GM18858 (cell line): ENCODE measurements at regions not wholly inside any gene's neighbourhood (a gene's known extent, or its start where the extent isn't known, plus 50 kb on each side); places are given as distances from the start of the nearest gene placed in this dataset.
"Not testable (repeated sequence)": the region's sequence is repeated elsewhere in the genome, so short reads cannot be mapped to it uniquely, and the experiment has no call there.

ENCODE experiments used
- ATAC-seq: cut with Tn5 transposase; IDR thresholded peaks from one replicate; pipeline ENCODE4 v1.9.1; 2021; ENCODE audit not compliant: unreplicated experiment

DNA sequence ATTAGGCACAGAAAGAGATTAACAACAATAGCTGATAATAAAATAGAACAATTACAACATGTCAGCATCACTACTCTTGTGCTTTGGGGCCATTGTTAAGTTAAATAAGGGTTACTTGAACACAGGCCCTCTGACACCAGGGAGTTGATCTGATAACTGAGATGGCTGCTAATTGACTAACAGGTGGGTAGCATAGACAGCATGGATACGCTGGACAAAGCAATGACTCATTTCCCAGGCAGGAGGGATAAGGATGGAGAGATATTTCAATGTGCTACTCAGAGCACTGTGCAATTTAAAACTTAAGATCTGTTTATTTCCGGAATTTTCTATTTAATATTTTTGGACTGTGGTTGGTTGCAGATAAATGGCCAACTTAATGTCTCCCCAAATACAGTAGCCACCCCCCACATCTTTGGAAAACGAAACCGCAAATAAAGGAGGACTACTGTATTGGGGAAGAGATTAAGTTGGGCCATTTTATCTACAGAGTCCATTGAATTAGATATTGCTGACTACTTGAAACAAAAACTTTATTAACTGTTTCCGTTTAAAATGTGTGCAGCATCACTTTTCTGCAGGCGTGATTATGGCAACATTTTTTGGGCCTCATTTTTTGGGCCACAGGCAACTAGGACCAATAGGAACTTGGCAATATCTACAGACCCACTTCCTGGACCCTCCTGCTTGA lies 200.6 kb upstream of the KLF3 start:
- no peak for ATAC-seq

DNA sequence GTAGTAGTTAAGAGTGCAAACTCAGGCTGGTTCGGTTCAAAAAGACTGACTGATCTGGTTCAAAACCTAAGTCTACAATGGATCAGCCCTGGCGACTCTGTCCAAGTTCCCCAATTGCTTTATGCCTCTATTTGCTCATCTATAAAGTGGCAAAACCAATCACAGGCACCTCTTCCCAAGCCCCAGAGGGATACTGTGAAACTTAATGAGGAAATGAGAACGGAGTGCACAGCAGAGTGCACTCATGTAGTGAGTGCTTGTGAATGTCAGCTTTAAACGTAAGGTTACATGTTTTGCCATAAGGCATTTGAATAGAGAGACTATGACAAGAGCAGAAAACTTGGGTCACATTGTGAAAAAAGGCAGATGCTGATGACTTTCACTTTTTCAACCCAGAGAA lies 199.7 kb upstream of the KLF3 start:
- no peak for ATAC-seq

DNA sequence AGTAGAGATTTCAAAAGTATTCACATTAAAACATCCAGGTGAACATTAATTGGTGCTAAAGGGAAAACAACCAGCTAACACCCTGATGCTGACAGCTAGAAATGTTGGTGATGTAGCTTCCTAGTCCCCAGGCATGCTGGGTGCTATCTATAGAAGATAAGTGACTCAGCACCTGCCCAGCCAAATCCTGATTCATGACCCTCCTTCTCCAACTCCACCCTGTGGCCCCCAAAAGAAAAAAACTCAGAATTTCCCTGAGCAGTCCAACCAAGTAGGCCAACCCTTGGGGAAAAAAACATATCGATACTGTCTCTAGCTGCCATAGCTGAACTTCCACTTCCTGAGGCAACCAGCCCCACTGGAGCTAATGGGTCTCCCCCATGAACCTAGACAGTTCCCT lies 197.6 kb upstream of the KLF3 start:
- ATAC-seq = no peak

DNA sequence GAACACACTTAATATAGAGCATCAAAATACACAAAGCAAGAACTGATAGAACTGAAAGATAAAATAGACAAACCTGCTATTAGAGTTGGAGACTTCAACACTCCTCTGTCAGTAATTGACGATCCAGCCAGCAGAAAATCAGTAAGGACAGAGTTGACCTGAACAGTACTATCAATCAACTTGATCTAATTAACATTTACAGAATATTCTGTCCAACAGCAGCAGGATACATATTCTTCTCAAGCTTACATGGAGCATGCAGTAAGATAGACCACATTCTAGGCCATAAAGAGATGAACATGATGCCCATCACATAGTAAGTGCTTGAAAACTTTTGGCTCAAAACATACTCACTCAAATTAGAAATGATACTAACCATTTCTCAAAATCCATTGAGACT lies 196.7 kb upstream of the KLF3 start:
- no peak for ATAC-seq

GRCh38 chr4:38468339-38468866 lies 195.6 kb upstream of the KLF3 start:
- no peak for ATAC-seq

- no peak for ATAC-seq
These were observed 194.6 kb upstream of the KLF3 start for GRCh38 chr4:38469410-38469809.

GRCh38 chr4:38470735-38471262 lies 193.2 kb upstream of the KLF3 start:
- no peak for ATAC-seq

DNA sequence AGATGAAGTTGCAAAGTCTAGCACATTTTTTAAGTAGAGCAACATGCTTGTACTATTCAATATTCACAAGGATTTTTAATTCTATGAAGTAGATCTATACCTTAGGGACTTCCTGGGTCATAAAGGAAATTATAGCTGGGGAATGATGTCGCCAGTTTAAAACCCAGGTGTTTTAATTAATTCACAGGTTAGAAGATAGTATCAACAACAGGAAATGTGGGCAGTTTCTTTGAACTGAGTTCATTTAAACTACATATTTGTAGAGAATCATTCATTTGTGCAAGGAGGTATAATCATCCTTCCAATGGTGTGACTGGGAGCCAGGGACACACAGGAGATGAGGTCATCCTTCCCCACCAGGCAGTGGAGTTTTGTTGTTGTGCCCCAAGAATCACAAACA lies 181.3 kb upstream of the KLF3 start:
- no peak for ATAC-seq

DNA sequence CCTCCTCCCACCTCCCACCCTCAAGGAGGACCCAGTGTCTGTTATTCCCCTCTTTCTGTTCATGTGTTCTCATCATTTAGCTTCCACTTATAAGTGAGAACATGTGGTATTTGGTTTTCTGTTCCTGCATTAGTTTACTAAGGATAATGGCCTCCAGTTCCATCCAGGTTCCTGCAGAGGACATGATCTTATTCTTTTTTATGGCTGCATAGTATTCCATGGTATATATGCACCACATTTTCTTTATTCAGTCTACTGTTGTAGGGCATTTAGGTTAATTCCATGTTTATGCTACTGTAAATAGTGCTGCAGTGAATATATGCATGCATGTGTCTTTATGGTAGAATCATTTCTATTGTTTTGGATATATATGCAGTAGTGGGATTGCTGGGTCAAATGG lies 180.4 kb upstream of the KLF3 start:
- not testable (repeated sequence) for ATAC-seq

DNA sequence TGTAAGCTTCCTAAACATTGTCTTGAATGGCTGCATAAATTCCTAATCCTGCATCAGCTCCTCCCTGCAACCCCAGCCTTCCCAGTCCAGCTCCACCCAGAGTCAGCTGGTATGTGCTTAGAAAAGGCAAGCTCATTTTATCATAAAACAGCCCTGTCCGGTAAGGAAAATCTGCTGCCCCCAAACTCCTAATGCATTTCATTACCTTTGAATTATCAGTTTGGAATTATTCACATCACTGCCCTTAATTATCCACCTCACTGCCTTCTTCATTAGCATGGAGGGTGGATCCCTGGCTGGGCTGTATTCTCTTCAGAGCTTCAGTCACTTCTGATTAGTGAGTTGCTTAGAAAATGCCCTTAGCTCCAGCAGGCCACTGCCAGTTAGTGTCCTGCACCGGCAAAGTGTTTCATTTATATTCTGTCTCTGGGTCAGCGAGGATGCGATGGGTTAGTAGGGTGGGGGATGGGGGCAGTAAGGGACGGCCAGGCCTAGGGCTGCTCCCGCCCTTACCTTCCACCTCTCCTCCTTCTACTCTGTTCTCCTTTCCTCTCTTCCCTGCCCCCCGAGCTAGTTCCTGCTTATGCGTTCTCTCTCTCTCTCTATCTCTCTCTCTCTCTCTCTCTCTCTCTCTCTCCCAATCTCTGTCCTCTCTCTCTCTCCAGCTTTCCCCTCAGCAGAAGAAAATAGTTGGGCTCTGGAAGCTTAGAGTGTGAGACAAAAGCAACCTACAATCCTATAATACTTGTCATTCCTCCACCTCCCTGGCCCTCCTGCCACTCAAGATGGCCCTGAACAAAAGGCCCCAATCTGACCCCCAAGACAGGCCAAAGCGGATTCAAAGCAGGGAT lies 174.8 kb upstream of the KLF3 start:
- no peak for ATAC-seq

DNA sequence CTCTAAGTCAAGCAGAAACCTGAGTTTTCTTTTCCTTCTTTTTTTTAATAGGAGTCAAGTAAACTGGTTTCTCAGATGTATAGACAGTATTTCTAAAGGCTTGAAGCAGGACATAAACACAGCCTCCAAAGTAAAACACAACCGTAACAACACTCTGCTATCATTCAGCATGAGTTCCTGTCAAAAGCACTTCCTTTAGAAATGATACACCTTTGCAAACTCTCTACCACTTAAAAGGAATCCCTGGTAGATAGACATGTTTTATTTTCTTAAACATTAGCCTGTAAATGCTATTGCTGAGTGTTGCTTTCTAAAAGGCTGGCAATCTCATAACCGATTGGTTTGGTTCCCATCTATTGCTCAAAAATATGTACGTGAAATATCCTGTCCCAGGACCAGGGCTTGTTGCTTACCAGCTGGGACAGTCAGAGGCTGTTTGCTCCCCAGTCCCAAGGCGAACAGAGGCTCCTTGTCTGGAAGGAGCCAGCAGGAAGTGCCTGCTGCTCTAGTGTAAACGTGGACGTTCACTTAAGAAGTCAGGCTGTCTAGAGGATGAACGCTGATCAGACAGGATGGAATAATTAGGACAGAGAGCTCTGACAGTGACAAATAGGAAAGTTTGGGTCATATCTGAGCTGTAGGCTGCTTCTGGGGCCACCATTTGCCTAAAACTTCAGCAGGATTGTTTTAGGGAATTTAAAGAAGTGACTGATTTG lies 173.9 kb upstream of the KLF3 start:
- ATAC-seq = no peak

DNA sequence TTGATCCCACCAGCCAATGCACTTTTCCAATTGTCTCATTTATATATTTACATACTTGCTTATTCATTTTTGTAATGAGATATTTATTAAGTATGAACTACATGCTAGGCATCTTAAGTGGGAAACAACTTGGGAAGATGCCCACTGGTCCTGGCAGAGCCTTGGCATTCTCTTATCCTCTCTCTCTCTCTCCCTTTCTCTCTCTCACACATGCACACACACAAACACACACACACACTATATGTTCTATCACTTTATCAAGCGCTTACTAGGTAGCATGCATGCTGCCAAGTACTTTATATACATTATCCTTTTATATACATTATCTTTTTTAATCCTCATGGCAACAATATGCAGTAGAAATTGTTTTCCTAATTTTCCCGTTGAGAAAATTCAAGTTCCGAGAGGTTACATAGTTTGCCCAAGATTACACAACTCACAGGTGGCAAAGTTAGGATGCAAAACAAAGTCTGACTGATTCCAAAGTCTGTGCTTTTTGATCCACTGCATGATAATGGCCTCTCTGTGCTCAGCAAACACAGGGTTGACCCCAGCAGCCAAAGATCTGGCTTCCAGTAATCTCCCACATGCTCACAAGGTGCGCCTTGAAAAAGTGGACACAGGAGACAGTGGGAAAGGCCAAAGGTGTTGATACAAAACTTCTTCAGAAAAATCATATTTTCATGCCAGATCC lies 173.1 kb upstream of the KLF3 start:
- no peak for ATAC-seq

GRCh38 chr4:38491854-38492478 lies 172.0 kb upstream of the KLF3 start:
- no peak for ATAC-seq

- ATAC-seq = no peak
These were observed 170.9 kb upstream of the KLF3 start for GRCh38 chr4:38493066-38493465.

DNA sequence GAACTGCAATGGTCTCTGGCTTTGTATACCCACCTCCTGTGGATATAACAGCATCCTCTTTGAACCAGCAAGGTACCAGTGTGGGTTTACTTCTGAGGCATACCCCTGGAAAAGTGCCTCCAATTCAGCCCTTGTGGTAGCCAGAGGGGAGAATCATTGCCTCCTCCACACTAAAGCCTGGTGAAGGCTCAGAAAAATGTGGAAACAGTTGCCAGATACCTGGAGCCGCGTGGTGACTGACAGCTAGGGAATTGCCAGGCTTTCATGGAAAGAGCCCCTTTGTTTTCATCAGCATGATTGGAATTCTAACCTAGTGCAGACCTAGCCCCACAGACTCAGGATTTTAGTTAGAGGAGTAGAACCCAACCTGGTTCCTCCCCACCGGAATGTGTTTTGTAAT lies 168.6 kb upstream of the KLF3 start:
- no peak for ATAC-seq

GRCh38 chr4:38497121-38497520 lies 166.9 kb upstream of the KLF3 start:
- ATAC-seq = no peak

DNA sequence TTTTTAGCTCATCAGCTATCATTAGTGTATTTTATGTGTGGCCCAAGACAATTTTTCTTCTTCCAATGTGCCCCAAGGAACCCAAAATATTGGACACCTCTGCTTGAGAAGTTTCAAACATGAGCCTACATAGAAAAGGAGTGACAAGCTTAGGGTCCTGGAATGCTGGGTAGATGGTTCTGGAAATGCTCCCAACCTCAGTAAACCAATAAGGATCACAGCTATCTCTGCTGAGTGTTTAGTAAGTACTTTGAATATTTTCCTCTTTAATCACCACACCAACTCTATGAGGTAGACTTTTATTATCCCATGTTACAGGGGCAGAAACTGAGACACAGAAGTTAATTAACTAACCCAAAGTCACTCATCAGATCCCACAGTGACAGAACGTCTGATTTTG lies 164.9 kb upstream of the KLF3 start:
- no peak for ATAC-seq

GRCh38 chr4:38500433-38500832 lies 163.6 kb upstream of the KLF3 start:
- ATAC-seq = no peak

DNA sequence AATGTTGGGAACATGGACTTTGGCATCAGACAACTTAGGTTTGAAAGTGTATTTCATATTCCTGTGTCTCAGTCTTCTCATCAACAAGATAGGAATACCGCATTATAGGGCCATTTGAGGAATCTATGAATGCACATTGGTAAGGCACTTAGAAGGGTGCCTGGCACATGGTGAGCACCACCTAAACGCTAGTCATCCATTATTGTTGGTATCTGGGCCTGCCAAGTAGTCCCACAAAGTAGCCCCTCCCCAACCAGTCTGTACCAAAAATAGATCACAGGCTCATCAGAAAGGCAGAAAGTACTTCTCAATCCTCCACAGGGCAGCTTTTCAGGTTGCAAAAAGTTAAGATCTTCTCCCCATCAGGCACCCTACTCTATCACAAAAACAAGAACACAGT lies 162.3 kb upstream of the KLF3 start:
- ATAC-seq = no peak

GRCh38 chr4:38503689-38504395 lies 160.2 kb upstream of the KLF3 start:
- peak; percentile 82 for ATAC-seq
